EH (cell line): ENCODE measurements at regions not wholly inside any gene's neighbourhood (a gene's known extent, or its start where the extent isn't known, plus 50 kb on each side); places are given as distances from the start of the nearest gene placed in this dataset.

Experiments
- DNase-seq: peaks from one replicate; pipeline ENCODE4 v3.0.0-alpha.2; 2015; ENCODE audit warnings: low read depth

DNA sequence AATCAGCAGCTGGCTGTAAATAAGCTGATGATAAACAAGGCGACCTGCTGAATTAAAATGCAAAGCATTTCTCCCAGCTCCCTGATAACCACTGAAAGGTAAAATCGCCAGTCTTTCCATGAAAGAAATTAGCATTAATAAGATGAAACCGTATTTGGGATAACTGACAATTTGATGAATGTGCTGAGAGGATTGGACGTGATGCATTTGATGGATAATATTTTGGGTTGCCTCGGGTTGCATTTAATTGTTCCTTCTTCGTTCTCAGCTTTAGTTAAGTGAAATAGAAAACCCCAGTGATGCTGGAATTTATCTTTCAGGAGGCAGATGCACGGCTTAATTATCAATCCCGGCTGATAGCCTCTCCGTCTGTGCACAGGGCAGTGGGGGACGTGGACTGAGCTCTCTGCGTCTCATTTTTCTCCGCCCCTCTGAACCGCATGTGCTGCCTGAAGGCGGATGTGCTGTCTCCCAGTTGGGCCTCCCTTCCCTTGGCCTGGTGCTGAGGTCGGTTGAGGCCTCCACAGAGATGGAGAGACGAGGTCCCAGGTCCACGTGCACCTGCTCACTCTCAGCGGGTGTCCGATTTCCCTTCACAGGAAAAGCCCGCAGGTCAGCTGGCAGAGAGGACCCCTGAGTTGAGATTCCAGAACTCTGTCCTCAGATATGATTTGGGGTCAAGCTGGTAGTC lies 846.2 kb downstream of the BRD1 start:
- no peak for DNase-seq

DNA sequence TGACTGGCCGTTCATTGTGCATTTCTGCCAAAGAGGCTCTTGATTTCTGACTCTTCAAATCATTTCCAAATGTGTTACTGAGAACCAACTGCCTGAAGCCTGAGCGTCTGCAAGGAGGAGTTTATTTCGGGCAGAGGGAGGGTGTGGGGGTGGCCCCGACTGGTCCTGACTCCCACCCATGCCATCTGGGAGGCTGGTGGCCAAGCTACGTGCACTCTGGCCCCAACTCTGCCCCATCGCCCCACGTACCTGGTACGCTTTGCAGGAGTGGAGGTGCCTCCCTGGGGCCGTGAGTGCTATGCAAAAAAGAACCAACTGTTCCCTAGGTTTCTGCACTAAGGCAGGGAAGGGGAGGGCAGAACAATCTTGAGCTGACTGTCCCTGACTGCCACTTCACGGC lies 846.8 kb downstream of the BRD1 start:
- DNase-seq, result no peak

DNA sequence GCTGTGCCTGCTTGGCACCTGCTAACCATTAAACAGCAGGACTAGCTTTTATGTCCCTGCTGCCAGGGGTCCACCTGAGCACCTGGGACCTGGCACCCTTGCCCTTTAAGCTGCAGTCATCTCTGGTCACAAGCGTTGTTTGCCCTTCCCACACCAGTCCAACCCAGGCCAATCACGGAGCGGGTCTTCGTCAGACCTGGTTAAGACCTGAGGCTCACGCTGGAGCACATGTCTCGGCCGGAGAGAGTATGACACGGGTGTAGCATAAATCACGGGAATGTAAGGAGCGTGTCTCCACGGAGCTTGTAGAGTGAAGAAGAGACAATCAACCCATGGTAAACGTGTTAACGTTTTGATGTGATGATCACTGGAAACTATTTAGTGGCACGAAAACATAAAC lies 847.3 kb downstream of the BRD1 start:
- no peak for DNase-seq

DNA sequence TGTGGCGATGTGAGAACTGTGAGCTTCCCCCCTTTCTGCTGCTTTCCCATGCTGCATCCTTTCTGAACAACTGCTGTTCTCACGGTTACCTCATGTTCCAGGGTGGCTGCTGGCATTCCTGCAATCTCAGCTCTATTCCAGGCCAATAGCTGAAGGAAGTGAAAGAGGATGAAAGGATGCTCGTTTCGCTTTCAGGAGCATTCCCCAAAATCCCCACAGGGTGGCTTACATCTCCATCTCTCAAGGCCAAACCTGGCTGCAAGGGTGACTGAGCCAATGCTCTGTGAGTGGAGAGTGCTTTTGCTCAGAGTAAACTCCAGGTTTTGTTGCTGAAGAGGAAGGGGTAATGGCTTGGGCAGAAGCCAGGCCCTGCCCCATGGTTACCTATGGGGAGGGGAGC lies 848.2 kb downstream of the BRD1 start:
- no peak for DNase-seq

DNA sequence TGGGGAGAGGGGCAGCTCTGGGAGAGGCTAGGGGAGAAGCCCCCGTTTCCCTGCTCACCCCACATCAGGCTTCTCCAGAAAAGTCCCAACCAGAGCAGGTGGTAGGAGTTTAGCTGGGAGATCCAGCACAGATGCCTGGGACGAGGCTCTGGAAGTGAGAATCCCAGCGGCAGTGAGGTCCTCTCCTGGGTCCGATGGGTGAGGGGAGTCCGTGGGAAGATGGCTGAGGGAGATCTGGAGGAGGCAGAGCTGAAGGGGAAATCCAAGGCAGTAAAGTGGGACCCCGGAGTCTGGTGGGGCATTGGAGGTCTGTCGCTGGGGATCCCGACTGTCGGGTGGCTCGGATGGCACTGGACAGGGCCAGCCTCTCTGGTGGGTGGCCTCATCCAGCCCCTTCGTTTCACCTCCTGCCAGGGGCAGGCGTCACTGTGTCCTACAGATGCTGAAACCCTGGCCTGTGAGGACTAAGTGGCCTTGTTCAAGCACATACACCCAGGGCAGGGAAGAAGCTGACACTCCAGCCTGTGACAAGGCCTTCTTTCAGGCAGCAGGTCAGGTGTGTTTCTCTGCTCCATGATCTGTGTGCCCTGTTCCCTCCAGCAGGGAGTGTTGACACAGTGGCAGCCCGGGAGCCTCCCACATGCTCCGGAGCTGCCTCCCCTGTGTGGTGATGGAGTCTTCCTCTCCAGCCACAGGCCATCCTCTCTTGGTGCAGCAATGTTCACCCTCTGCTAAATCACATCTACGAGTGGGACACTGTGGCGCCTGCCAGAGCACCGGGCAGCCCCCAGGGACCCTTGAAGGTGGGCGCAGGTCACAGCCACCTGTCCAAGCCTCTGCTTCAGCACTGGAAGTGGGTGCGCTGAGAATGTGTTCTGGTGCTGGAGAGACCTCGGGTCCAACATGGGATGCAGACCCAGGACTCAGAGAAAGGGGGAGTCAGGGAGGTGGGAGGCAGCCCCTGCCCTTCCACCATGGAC lies 850.8 kb downstream of the BRD1 start:
- DNase-seq, result no peak

DNA sequence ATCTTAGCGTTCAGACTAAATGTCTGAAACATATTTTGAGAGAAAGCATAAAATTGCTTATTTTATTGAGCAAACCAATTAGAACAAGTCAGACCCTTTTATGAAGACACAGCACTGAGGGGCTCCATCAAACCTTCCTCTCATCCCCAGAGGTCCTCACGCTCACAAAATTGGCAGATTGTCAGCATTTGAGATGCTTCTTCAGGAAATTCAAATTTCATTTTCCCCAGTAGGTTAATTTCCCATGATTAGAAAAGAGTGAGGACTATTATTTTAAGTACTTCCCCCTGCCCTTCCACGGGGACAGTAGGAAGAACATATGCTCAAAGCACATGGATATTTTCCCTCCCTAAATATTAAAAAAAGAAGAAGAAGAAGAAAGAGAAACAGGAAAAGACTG lies 851.8 kb downstream of the BRD1 start:
- DNase-seq, result no peak

DNA sequence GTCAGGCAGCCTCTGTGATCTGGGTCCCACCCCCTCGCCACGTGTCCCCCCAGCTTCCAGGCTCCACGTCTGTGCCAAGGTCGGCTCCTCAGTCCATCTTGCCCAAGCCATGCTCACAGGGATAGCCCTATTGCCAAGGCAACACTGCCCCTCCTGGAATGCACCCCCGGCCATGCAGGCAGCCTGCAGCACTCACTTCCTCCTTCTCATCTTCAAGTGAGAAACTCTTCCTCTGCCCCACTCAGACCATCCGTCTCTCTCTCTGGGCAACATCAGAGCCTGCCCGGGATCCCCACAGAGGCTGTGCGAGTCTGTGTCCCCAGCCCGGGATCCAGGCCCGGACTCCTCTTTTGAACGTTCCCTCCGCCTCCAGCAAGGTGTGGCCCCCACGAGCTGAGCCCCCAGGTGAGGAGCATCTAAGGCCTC lies 852.3 kb downstream of the BRD1 start:
- no peak for DNase-seq

DNA sequence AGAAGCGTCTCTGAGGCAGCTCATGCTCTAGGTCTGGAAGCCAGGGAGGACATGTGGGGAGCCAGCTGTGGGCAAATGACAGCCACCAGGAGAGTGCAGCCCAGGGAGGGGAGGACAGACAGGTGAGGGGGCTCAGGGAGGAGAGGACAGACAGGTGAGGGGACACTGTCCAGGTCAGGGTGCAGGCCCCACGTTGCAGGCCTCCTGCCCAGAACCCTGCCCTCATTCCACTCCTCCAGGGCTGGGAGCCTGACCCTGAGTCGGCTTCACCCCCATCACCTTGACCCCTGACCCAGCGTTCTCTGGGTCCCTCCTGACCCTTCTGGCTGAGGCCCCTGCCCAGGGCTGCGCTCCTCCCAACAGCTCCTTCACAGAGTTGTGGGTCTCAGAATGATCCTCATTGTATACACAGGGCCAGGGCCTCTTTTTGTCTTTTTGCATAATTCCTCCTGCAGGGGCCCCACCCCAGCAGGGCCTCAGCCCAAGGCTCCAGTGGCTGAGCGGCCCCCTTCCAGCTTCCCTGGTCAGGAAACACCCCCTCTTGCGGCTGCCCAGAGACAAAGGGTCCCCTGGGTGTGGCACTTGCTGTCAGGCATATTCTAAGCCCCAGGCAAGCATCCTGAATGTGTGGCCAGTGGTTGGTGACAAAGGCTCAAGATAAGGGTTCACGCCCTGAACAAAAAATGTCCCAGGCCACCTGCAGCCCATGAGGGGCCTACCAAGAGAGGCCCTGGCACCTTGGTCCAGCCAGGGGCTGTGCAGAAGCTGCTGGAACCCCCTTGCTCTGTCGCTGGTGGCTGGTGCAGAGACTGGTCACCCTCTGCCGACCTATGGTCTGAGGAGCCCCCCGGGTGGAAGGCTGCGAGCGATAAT lies 853.0 kb downstream of the BRD1 start:
- no peak for DNase-seq

DNA sequence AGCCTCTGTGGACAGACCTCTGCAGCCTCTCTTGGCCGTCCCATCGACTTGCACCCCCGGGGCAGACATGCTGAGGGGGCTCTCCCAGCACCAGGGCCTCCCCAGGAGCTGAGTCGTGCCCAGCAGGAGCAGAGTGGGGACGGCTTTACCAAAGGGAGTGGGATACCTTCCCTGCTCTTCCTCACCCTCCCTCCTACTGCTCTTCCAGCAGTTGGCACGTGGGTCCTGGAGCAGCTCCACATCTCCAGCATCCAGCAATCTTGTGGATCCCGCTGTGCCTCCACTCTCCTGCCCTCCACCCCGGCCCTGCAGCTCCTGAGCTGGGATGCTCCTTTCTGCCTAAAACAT lies 854.0 kb downstream of the BRD1 start:
- no peak for DNase-seq

DNA sequence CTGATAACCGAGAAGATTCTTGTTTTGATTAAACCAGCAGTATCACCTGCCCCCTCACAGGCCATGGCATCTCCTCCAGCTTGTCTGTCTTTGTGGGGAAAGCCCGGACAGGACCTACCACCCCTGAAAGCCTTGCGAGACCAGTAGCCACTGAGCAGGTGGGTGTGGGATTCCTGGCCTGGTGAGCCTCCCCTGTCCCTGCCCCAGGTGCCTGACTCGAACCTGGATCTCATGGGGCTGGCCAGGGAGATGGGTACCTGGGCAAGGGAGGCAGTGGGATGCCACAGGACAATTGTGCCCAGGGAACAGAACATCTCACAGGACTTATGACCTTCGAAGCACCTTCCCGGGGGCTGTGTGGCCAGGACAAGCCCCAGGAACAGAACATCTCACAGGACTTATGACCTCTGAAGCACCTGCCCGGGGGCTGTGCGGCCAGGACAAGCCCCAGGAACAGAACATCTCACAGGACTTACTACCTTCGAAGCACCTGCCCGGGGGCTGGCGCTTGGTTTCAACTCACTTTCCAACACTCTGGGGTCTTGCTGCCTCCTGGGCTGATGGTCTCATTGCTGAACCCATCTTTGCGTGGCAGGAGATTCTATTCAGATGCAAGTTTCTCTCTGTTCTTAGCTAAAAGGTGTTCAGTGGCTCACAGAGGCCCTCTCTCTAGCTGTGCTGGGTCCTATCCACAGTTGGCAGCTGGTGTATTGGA lies 854.5 kb downstream of the BRD1 start:
- DNase-seq, result no peak

DNA sequence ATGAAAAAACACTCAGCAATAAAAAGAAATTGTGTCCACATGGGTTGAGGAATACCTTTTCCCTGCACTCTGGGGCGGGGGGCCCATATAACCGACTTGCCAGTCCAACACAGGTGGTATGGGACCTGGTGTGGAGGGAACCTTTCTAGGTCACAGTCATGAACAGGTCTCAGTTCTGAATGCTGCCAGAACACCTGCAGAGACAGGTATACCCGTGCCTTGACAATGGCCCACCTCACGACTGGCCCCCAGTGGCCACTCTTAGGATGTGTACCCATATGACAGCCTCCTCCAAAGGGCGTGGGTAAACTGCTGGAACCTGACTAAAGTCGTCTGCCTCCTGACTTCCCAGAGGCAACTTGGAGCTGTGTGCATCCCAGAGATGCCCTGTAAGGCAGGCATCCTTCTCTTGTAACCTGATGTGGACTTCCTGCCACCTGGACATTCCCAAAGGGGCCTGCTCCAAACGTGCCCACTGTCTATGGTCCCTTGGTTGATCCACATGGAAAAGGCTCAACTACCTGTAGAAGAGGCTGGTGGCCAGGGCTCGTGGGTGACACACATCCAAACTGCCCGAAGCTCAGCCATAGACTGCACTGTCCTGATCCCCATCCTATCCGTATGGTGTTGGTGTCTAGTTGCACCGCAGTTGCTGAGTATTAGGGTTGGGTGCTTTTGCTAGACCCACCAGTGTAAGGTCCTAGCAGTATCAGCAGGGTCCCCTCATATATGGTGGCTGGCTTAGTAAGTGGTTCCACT lies 859.3 kb downstream of the BRD1 start:
- DNase-seq, result no peak

DNA sequence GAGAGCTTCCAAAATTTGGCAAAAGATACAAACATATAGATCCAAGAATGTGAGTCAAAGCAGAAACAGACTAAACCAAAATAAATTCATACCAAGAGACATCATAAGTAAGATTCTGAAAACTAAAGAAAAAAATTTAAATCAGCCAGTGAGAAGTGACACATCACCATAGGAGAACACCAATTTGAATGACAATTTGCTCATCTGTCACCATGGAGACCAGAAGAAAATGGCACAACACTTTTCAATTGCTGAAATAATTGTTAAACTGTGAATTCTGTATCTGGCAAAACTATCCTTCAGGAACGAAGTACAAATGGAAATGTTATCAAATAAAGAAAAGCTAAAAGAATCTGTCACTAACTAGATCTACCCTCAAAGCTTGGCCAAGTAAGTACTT lies 864.3 kb downstream of the BRD1 start:
- DNase-seq, result no peak

DNA sequence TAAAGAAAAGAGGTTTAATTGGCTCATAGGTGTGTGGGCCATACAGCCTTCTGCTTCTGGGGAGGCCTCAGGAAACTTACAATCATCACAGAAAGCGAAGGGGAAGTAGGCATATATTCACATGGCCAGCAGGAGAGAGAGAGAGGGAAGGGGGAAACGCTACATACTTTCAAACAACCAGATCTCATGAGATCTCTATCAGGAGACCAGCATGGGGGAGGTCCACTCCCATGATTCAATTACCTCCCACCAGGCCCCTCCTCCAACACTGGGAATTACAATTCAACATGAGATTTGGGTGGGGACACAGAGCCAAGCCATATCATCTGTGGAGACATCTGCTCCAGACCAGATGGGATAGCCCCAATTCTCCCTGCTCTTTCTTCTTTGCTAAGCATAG lies 866.0 kb downstream of the BRD1 start:
- DNase-seq, result no peak

DNA sequence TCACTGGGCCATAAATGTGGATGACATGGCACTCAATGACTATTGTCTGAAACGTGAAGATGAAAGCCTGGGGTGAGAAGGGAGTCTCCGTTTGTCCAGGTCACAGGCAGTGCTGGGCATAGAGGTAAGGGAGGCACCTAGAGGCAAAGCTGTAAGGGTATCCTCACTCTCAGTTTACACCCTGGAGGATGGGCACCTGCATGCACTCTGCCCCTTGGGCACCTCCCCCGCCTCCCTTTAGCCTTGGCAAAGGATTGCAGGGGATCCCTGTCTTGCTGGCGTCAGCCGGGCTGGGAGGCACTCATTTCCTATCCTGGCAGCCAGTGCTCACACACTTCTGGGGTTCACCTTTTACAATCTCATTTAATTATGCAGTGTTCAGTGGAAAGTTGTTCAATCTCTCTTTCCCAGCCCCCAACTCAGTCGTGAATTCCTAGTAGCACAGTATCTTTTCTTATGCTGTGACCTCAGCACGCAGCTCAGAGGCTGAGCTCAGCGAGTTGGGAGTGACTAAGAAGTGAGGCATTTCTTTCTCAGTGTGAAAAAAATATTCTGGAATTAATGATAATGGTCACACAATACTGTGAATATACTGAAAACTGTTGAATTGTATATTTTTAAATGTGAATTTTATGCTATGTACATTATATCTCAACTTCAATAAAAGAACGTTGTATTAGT lies 866.6 kb downstream of the BRD1 start:
- no peak for DNase-seq

DNA sequence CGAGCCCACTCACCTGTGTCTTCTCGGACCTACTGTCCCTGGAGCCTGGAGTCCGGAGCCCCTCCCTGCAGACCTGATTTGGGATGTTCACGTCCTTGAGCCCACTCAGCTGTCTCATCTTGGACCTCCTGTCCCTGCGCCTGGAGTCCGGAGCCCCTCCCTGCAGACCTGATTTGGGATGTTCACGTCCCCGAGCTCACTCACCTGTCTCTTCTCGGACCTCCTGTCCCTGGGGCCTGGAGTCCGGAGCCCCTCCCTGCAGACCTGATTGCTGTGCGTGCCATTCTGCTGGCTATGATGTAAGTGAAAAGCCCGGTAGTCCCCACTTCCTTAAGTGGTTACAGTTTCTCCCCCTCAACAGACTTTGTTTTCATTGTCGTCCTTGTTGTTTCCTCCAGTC lies 867.1 kb downstream of the BRD1 start:
- DNase-seq, result no peak

DNA sequence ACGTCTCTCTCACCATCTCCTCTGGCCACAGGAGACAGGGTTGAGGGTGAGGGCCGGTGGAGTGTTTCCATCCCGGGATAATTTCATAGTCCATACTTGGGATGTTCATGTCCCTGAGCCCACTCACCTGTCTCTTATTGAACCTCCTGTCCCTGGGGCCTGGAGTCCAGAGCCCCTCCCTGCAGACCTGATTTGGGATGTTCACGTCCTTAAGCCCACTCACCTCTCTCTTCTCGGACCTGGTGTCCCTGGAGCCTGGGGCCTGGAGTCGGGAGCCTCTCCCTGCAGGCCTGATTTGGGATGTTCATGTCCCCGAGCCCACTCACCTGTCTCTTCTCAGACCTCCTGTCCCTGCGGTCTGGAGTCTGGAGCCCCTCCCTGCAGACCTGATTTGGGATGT lies 868.2 kb downstream of the BRD1 start:
- DNase-seq, result no peak

DNA sequence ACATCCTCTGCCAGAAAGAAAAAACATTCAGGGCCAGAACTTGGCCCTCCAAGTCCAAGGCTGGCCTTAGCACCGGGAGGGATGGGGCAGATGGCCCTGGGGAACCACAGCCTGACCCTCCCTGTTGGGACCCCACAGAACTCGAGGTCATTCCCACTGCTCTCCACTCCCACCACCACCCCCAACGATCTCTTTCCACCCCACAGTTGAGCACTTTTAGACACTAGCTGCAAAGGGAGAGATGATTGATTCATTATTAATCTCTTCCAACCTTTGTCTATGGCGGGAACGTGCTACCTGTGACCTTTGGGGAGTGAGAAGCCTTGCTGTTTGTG lies 869.7 kb downstream of the BRD1 start:
- no peak for DNase-seq

DNA sequence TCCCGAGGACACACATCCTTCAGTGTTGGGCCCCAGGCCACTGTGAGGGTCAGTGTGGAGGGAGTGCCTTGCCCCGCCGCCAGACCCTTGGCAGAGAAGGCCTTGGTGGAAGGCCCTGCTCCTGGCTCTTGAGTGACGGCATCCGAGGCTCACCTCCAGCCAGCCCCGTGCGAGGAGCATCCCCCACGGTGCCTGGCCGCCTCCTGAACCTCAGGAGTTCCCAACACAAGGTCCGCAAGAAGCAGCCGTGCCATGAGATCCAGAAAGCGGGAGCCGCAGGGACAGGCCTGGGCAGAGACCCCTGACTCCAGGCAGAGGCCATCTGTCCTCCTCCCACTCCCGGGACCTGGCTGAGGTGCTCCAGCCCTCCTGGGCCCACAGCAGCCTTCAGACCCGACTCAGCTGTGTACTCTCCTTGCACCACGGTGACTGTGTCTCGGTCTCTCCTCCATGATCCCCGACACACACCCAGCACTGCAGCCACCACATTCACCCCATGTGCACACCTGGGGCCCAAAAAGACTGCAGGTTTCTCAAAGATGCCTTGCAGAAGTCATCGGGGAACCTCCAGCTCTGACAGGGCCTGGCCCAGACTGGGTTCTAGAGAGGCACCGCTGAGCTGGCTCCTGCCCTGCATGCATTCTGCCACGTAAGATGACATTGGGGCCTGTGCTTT lies 870.2 kb downstream of the BRD1 start:
- no peak for DNase-seq

DNA sequence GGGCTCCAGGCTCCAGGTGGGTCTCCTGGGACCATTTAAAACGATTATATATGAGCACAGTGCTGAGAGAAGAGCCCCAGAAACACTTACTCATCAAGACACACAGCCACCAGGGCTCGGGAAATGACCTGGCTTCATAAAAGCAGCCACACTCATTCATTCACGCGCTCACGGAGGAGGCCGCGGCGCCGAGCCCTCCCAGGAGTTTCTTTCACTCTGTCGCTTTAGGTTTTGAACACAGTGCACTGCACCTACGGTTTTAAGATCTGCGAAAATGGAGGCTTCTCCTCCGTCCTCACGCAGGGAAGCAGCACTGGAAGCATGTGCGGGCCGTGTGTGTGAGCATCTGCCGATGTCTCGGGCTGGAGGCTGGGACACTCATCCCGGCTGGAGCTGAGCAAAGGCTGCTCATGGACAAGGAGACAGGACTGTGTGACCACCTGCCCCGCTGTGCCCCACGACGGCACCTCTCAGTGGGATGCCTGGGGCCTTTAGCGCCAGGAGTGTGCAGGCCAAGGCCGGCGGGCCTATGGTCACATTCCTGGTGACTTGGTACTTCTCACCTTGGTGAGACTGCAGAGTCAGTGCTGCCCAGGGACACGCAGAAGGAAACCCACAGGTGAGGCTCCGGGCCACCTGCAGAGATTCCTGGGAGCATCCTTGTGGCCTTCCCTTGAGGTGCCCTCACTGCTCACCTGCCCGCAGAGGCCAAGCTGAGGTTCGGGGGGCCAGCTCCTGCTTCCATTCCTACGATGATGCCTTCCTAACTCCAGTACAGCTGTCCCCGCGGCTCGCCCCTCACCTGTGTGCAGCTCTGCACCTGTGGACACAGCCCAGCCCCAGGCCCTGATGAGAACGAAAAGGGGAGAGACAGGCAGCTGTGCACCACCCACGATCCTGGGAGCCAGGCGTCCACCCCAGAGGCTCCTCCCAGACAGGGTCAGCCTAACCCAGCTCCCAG lies 872.0 kb downstream of the BRD1 start:
- no peak for DNase-seq
